NCI-H1694 treated with DMSO at 0.1 percent for 48 hours (cell line): ENCODE measurements at regions not wholly inside any gene's neighbourhood (a gene's known extent, or its start where the extent isn't known, plus 50 kb on each side); places are given as distances from the start of the nearest gene placed in this dataset.

Experiments used
- DNase-seq: peaks from one replicate; lab custom pipeline; 2025; lab: John Stamatoyannopoulos, UW

GRCh38 chr12:105954951-105955931 is 183.5 kb downstream of the NUAK1 start:
- no peak for DNase-seq

GRCh38 chr12:105955976-105956375 is 182.8 kb downstream of the NUAK1 start:
- no peak for DNase-seq

- no peak for DNase-seq
Observed at GRCh38 chr12:105956662-105957457, 181.9 kb downstream of the NUAK1 start.

- no peak for DNase-seq
Observed at GRCh38 chr12:105960319-105961083, 178.3 kb downstream of the NUAK1 start.

GRCh38 chr12:105961821-105962671 is 176.7 kb downstream of the NUAK1 start:
- DNase-seq = no peak

- no peak for DNase-seq
Observed at GRCh38 chr12:105967038-105967776, 171.5 kb downstream of the NUAK1 start.

- no peak for DNase-seq
Observed at GRCh38 chr12:105968025-105968424, 170.7 kb downstream of the NUAK1 start.

- DNase-seq = no peak
Observed at GRCh38 chr12:105970885-105971284, 167.9 kb downstream of the NUAK1 start.

- DNase-seq = no peak
Observed at GRCh38 chr12:105974738-105975137, 164.0 kb downstream of the NUAK1 start.

GRCh38 chr12:105975351-105975750 is 163.4 kb downstream of the NUAK1 start:
- DNase-seq = no peak

GRCh38 chr12:105977236-105977635 is 161.5 kb downstream of the NUAK1 start:
- DNase-seq = no peak

- no peak for DNase-seq
Observed at GRCh38 chr12:105977652-105978051, 161.1 kb downstream of the NUAK1 start.

- no peak for DNase-seq
Observed at GRCh38 chr12:105978276-105978675, 160.5 kb downstream of the NUAK1 start.

GRCh38 chr12:105978686-105979085 is 160.1 kb downstream of the NUAK1 start:
- DNase-seq = no peak

GRCh38 chr12:105980085-105980484 is 158.7 kb downstream of the NUAK1 start:
- no peak for DNase-seq

- DNase-seq = no peak
Observed at GRCh38 chr12:105980533-105980932, 158.2 kb downstream of the NUAK1 start.

- DNase-seq = no peak
Observed at GRCh38 chr12:105982022-105982421, 156.7 kb downstream of the NUAK1 start.

GRCh38 chr12:105983622-105984320 is 155.0 kb downstream of the NUAK1 start:
- DNase-seq = no peak

- no peak for DNase-seq
Observed at GRCh38 chr12:105985383-105985782, 153.4 kb downstream of the NUAK1 start.
